Neutrophil (primary cell): ENCODE measurements at regions not wholly inside any gene's neighbourhood (a gene's known extent, or its start where the extent isn't known, plus 50 kb on each side); places are given as distances from the start of the nearest gene placed in this dataset.

ENCODE experiments used
- H3K27ac ChIP-seq: fragments of 200-600 bp; sonication (generic); 2 replicates; pipeline ENCODE4 v1.5.1; 2016; ENCODE audit warnings: mild to moderate bottlenecking, moderate library complexity
- H3K27me3 ChIP-seq: fragments of 200-600 bp; sonication (generic); 2 replicates; pipeline ENCODE4 v1.6.0; 2016; ENCODE audit warnings: mild to moderate bottlenecking
- H3K36me3 ChIP-seq: fragments of 200-600 bp; sonication (generic); 2 replicates; pipeline ENCODE4 v1.5.1; 2017
- H3K4me1 ChIP-seq, 2 experiments: fragments of 200-600 bp in 1 of 2; sonication (generic) in 1 of 2; 1 replicate in 1 of 2; 2 replicates in 1 of 2; pipeline versions ENCODE4 v1.5.1 to v1.6.1; 2013 to 2016; ENCODE audit warnings: low read depth in 1 of 2, low read length in 1 of 2, mild to moderate bottlenecking in 1 of 2, moderate library complexity in 1 of 2; ENCODE audit not compliant: control insufficient read depth in 1 of 2, insufficient read depth in 1 of 2
- H3K4me3 ChIP-seq, 2 experiments: fragments of 200-600 bp in 1 of 2; sonication (generic) in 1 of 2; 1 replicate in 1 of 2; 2 replicates in 1 of 2; pipeline ENCODE4 v1.5.1; 2013 to 2016; ENCODE audit warnings: low read depth in 1 of 2, low read length in 1 of 2, mild to moderate bottlenecking in 1 of 2, moderate library complexity in 1 of 2
- H3K9me3 ChIP-seq: fragments of 200-600 bp; sonication (generic); 2 replicates; pipeline ENCODE4 v1.5.1; 2016
- TF ChIP-seq, protein P1 (sequence below): fragments of 200-600 bp; sonication (generic); IDR thresholded peaks from 2 replicates; pipeline ENCODE4 v1.5.1; 2016; ENCODE audit warnings: antibody characterized with exemption

DNA sequence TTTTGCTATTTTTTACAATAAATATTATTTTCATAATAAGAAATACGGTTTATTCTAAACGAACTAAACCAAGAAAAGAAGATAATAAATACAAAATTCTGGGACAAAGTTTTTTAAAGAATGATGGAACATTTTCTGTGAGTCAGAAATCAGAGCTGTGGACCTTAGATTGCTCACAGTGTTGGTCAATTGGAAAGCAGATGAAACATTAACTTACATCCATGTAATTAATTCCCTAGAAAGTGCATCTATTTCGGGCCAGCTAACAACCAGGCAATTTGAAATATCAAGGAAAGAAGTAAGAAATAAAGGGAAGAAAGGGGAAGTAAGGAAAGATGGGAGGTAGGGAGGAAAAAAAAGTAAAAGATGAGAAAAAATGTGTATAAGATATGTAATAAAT is 1569.8 kb upstream of the TENM4 start:
- Histone ChIP-seq H3K4me1 (no peaks in the 10 kb centered on the region), H3K36me3 (no peaks in the 10 kb centered on the region), H3K4me3 (no peak overlapping the region), H3K27ac (no peak overlapping the region), H3K27me3 (no peaks in the 10 kb centered on the region), H3K9me3 (no peaks in the 10 kb centered on the region)
- TF ChIP-seq, protein P1, sequence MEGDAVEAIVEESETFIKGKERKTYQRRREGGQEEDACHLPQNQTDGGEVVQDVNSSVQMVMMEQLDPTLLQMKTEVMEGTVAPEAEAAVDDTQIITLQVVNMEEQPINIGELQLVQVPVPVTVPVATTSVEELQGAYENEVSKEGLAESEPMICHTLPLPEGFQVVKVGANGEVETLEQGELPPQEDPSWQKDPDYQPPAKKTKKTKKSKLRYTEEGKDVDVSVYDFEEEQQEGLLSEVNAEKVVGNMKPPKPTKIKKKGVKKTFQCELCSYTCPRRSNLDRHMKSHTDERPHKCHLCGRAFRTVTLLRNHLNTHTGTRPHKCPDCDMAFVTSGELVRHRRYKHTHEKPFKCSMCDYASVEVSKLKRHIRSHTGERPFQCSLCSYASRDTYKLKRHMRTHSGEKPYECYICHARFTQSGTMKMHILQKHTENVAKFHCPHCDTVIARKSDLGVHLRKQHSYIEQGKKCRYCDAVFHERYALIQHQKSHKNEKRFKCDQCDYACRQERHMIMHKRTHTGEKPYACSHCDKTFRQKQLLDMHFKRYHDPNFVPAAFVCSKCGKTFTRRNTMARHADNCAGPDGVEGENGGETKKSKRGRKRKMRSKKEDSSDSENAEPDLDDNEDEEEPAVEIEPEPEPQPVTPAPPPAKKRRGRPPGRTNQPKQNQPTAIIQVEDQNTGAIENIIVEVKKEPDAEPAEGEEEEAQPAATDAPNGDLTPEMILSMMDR, result no peak

GRCh38 chr11:81007046-81007445 is 1566.2 kb upstream of the TENM4 start:
- Histone ChIP-seq H3K27me3 (no peaks in the 10 kb centered on the region), H3K9me3 (no peaks in the 10 kb centered on the region), H3K4me1 (no peaks in the 10 kb centered on the region), H3K4me3 (no peak overlapping the region), H3K27ac (no peak overlapping the region), H3K36me3 (no peaks in the 10 kb centered on the region)
- TF ChIP-seq, protein P1, result no peak

DNA sequence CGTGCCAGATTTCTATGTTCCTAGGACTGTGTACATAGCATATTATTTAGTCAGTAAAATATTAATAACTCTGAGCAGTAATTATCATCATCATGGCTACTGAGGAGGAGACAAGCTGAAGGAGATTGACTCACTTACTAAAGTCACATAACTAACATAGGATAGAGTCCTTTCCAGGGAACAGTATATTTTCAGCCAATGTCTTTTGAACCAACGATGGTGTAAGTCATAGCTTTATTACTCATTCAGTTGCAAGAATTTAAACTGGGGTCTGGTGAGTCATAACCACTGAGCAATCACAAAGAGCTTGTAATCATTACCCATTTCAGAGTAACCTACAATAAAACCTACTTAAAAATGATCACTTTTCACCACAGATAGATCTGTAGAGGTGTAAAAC is 1564.8 kb upstream of the TENM4 start:
- no peaks in the 10 kb centered on the region for H3K27me3 ChIP-seq
- H3K9me3 ChIP-seq, result no peaks in the 10 kb centered on the region
- H3K27ac ChIP-seq, result no peak overlapping the region
- TF ChIP-seq, protein P1, result no peak
- no peaks in the 10 kb centered on the region for H3K36me3 ChIP-seq
- H3K4me1 ChIP-seq, result no peaks in the 10 kb centered on the region
- H3K4me3 ChIP-seq, result no peak overlapping the region

DNA sequence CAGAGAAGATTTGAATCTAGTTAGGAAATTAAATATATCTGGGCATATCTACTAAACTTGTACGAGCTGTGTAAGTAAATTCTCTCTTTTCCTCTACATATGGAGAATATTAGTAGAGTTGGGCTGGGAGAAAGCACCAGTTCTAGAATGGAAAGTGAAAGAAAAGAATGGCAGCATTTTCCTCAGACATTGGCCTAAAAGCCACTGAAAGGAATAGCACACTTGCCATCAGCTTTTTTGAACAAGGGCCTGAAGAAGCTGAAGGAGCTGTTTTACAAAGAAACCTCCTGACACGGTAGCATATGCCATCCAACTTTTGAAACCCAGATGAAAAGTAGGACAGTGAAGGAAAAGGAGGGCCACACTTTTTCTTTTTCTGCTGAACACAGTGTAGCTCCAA is 1563.7 kb upstream of the TENM4 start:
- no peaks in the 10 kb centered on the region for H3K4me1 ChIP-seq
- H3K4me3 ChIP-seq, result no peak overlapping the region
- no peaks in the 10 kb centered on the region for H3K27me3 ChIP-seq
- TF ChIP-seq, protein P1, result no peak
- H3K9me3 ChIP-seq, result no peaks in the 10 kb centered on the region
- no peaks in the 10 kb centered on the region for H3K36me3 ChIP-seq
- H3K27ac ChIP-seq, result no peak overlapping the region

- no peaks in the 10 kb centered on the region for H3K36me3 ChIP-seq
- no peak overlapping the region for H3K27ac ChIP-seq
- no peaks in the 10 kb centered on the region for H3K4me1 ChIP-seq
- TF ChIP-seq, protein P1, result no peak
- H3K27me3 ChIP-seq, result no peaks in the 10 kb centered on the region
- H3K9me3 ChIP-seq, result no peaks in the 10 kb centered on the region
- no peak overlapping the region for H3K4me3 ChIP-seq
Measured at GRCh38 chr11:81002374-81002773, 1561.5 kb upstream of the TENM4 start.

- no peaks in the 10 kb centered on the region for H3K4me1 ChIP-seq
- H3K9me3 ChIP-seq, result no peaks in the 10 kb centered on the region
- H3K36me3 ChIP-seq, result no peaks in the 10 kb centered on the region
- TF ChIP-seq, protein P1, result no peak
- no peak overlapping the region for H3K27ac ChIP-seq
- H3K27me3 ChIP-seq, result no peaks in the 10 kb centered on the region
- H3K4me3 ChIP-seq, result no peak overlapping the region
Measured at GRCh38 chr11:81000735-81001134, 1559.9 kb upstream of the TENM4 start.
